CD4-positive, alpha-beta T cell (primary cell): ENCODE measurements at regions not wholly inside any gene's neighbourhood (a gene's known extent, or its start where the extent isn't known, plus 50 kb on each side); places are given as distances from the start of the nearest gene placed in this dataset.

Experiments used
- ATAC-seq: fragments of 200-7000 bp; cut with Tn5 transposase; one replicate; pipeline ENCODE4 v1.10.0; 2022; ENCODE audit warnings: mild to moderate bottlenecking; ENCODE audit not compliant: poor library complexity
- CTCF ChIA-PET: fragments of 350-600 bp; sonication (Branson Sonifier 250); formaldehyde crosslinking; loops from one replicate; lab custom pipeline; 2021; ENCODE audit warnings: antibody characterized with exemption, inconsistent platforms; lab: Charles Lee
- POLR2A ChIA-PET: fragments of 350-600 bp; sonication (Branson Sonifier 250); formaldehyde crosslinking; loops from one replicate; lab custom pipeline; 2021; ENCODE audit warnings: antibody characterized with exemption, inconsistent platforms; lab: Charles Lee
- DNase-seq, 14 experiments: peaks; one replicate each; pipeline ENCODE4 v3.0.0-alpha.2; 2013 to 2020; ENCODE audit warnings: mixed read lengths in 2 of 14
- H3K27ac ChIP-seq, 2 donors: one replicate each; pipeline versions ENCODE4 v1.5.1 to v1.7.0; 2013; ENCODE audit warnings: low read length in 2 of 2, low read depth in 1 of 2, mild to moderate bottlenecking in 1 of 2
- H3K27me3 ChIP-seq, 2 experiments: 1 replicate in 1 of 2; 2 replicates in 1 of 2; pipeline versions ENCODE4 v1.6.1 to v1.7.0; 2013; ENCODE audit warnings: low read length in 2 of 2, control low read depth in 1 of 2, mild to moderate bottlenecking in 1 of 2, moderate library complexity in 1 of 2; ENCODE audit not compliant: insufficient read depth in 2 of 2, control insufficient read depth in 1 of 2
- H3K36me3 ChIP-seq: one replicate; pipeline ENCODE4 v1.6.1; 2013; ENCODE audit warnings: low read length, control low read depth; ENCODE audit not compliant: insufficient read depth
- H3K4me1 ChIP-seq: one replicate; pipeline ENCODE4 v1.6.1; 2013; ENCODE audit warnings: low read length, control low read depth; ENCODE audit not compliant: insufficient read depth
- H3K4me3 ChIP-seq: one replicate; pipeline ENCODE4 v1.5.1; 2013; ENCODE audit warnings: mild to moderate bottlenecking, low read length, moderate library complexity
- H3K9me3 ChIP-seq, 2 experiments: 1 replicate in 1 of 2; 2 replicates in 1 of 2; pipeline versions ENCODE4 v1.6.1 to v1.7.0; 2013; ENCODE audit warnings: low read length in 2 of 2, mild to moderate bottlenecking in 2 of 2, control low read depth in 1 of 2, moderate library complexity in 1 of 2; ENCODE audit not compliant: control insufficient read depth in 1 of 2, insufficient read depth in 1 of 2
- H3K27ac Mint-ChIP-seq: one replicate; pipeline ENCODE4 v1.8.0; 2020; ENCODE audit warnings: mixed read lengths
- H3K27me3 Mint-ChIP-seq: one replicate; pipeline ENCODE4 v1.8.0; 2021; ENCODE audit warnings: mixed read lengths
- H3K36me3 Mint-ChIP-seq: one replicate; pipeline ENCODE4 v1.8.0; 2021; ENCODE audit warnings: low read depth, mixed read lengths
- H3K4me1 Mint-ChIP-seq: one replicate; pipeline ENCODE4 v1.8.0; 2021; ENCODE audit warnings: low read depth, mixed read lengths
- H3K4me3 Mint-ChIP-seq: one replicate; pipeline ENCODE4 v1.8.0; 2020; ENCODE audit warnings: mild to moderate bottlenecking, mixed read lengths
- H3K9me3 Mint-ChIP-seq: one replicate; pipeline ENCODE4 v1.8.0; 2020; ENCODE audit warnings: mixed read lengths
- intact Hi-C, 2 experiments: fragments of 100-400 bp; cut with DNase I in 1 of 2; cut with micrococcal nuclease in 1 of 2; formaldehyde crosslinking; loops; one replicate each; pipeline versions ENCODE4 v1.15.1 to v1.9.0; 2023 to 2025; cut with DNase I, micrococcal nuclease
- TF ChIP-seq, protein P1 (sequence below): fragments of 200-600 bp; IDR thresholded peaks from one replicate; pipeline ENCODE4 v1.8.0; 2022; ENCODE audit warnings: antibody characterized with exemption, mild to moderate bottlenecking

DNA sequence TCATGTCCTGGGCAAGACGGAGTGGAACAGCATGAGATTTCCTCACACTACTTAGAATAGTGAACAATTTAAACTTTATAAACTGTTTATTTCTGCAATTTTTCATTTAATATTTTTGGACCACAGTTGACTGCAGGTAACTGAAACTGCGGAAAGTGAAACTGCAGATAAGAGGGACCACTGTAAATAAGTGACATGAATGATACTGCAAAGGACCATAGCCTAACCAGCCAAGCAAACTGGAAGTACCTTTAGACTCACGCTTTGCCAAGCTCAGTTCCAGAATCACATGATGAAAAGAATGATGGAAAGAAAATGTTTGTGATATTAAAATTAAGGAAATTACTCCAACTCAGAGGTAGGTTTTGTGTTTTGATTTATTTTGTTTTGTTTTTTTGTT lies 94.6 kb upstream of the ITGA4 start:
- ChIA-PET CTCF (no interaction called here), POLR2A (interaction anchor here (1.1 kb wide), 1 partner anchor 18 kb away, joined by 3 read pairs; no protein-coding TSS in a partner anchor)
- H3K4me3 Mint-ChIP-seq = no peak overlapping the region
- H3K36me3 ChIP-seq = no peaks in the 10 kb centered on the region
- no peak overlapping the region for H3K27ac Mint-ChIP-seq
- H3K36me3 Mint-ChIP-seq = peaks cover 18% of the 10 kb centered on the region
- H3K9me3 ChIP-seq = peaks cover 0 to 4% of the 10 kb centered on the region in 2 experiments
- H3K27ac ChIP-seq = no peak overlapping the region
- intact Hi-C loops = no loop called here
- H3K4me3 ChIP-seq = no peak overlapping the region
- H3K27me3 ChIP-seq = no peaks in the 10 kb centered on the region
- ATAC-seq (no peak), DNase-seq (no peak)
- no peaks in the 10 kb centered on the region for H3K27me3 Mint-ChIP-seq
- no peaks in the 10 kb centered on the region for H3K4me1 ChIP-seq
- TF ChIP-seq, protein P1, sequence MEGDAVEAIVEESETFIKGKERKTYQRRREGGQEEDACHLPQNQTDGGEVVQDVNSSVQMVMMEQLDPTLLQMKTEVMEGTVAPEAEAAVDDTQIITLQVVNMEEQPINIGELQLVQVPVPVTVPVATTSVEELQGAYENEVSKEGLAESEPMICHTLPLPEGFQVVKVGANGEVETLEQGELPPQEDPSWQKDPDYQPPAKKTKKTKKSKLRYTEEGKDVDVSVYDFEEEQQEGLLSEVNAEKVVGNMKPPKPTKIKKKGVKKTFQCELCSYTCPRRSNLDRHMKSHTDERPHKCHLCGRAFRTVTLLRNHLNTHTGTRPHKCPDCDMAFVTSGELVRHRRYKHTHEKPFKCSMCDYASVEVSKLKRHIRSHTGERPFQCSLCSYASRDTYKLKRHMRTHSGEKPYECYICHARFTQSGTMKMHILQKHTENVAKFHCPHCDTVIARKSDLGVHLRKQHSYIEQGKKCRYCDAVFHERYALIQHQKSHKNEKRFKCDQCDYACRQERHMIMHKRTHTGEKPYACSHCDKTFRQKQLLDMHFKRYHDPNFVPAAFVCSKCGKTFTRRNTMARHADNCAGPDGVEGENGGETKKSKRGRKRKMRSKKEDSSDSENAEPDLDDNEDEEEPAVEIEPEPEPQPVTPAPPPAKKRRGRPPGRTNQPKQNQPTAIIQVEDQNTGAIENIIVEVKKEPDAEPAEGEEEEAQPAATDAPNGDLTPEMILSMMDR = no peak
- H3K4me1 Mint-ChIP-seq = no peaks in the 10 kb centered on the region
- H3K9me3 Mint-ChIP-seq = peaks cover 2% of the 10 kb centered on the region

DNA sequence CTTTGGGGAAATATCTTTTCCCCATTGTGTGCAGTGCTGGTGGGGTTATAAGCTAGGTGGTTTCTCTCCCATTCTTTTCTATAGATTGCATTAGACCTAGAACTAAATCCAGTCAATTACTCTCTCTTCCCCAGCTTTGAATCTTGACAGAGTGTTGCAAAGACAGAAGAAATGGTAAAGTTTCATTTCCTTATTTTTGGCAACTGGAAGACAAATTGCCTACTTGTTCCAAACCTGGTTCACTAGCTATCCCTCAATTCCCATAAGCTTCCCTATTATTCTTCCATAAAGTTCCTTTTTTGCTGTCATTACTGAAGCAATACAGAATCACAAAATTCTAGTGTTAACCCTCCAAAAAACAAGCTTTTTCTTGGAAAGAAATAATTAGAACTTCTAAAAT lies 94.0 kb upstream of the ITGA4 start:
- peaks cover 0 to 4% of the 10 kb centered on the region in 2 experiments for H3K9me3 ChIP-seq
- Mint-ChIP-seq H3K27ac (no peak overlapping the region), H3K9me3 (peaks cover 2% of the 10 kb centered on the region), H3K36me3 (peaks cover 18% of the 10 kb centered on the region), H3K27me3 (no peaks in the 10 kb centered on the region), H3K4me3 (no peak overlapping the region), H3K4me1 (no peaks in the 10 kb centered on the region)
- H3K27ac ChIP-seq = no peak overlapping the region
- ChIA-PET CTCF (no interaction called here), POLR2A (interaction anchor here (1.1 kb wide), 1 partner anchor 17 kb away, joined by 3 read pairs; no protein-coding TSS in a partner anchor)
- DNase-seq = no peak
- no peaks in the 10 kb centered on the region for H3K36me3 ChIP-seq
- H3K4me1 ChIP-seq = no peaks in the 10 kb centered on the region
- TF ChIP-seq, protein P1 = no peak
- ATAC-seq = no peak
- H3K4me3 ChIP-seq = no peak overlapping the region
- intact Hi-C loops = no loop called here
- no peaks in the 10 kb centered on the region for H3K27me3 ChIP-seq

DNA sequence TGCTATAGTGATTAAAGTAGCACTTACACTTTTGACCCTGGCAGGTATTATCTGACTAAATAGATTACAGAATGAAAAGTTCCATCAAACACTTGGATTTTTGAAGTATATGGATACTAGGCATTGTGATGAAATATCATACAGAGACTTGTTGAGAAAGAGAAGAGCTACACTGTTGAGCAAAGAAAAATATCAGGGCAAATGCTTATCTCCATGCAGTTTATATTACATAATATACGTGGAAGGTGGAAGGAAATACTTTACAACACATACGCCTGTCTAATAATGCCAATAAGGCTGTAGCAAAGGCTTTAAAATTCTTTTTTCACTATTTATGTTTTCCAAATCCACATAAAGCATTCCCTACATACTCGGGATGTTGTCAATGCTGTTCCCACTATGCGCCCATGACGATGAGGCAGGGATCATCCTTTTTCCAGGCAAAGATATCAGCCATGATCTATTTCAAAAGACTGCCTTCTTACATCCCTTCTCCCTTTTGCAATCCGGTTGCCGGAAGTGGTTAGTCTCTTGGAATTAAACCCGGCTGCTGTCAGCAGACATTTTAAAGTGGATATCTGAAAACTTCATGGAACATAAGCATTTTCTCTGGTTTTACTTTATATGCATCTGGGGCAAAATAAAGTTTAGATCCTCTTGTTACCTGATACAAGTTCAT lies 92.6 kb upstream of the ITGA4 start:
- Histone ChIP-seq H3K36me3 (no peaks in the 10 kb centered on the region), H3K9me3 (peaks cover 0 to 4% of the 10 kb centered on the region in 2 experiments), H3K27ac (no peak overlapping the region), H3K4me1 (no peaks in the 10 kb centered on the region), H3K4me3 (no peak overlapping the region), H3K27me3 (no peaks in the 10 kb centered on the region)
- Mint-ChIP-seq H3K27me3 (no peaks in the 10 kb centered on the region), H3K36me3 (peaks cover 18% of the 10 kb centered on the region), H3K4me3 (no peak overlapping the region), H3K9me3 (peaks cover 2% of the 10 kb centered on the region), H3K4me1 (no peaks in the 10 kb centered on the region), H3K27ac (no peak overlapping the region)
- TF ChIP-seq, protein P1 = no peak
- intact Hi-C loops = no loop called here
- POLR2A ChIA-PET = no interaction called here
- CTCF ChIA-PET = no interaction called here
- DNase-seq (no peak), ATAC-seq (no peak)
